Fibroblast of skin of right biceps (primary cell): ENCODE measurements at regions not wholly inside any gene's neighbourhood (a gene's known extent, or its start where the extent isn't known, plus 50 kb on each side); places are given as distances from the start of the nearest gene placed in this dataset.

Source experiments
- DNase-seq: peaks from one replicate; pipeline ENCODE4 v3.0.0-alpha.2; 2013

DNA sequence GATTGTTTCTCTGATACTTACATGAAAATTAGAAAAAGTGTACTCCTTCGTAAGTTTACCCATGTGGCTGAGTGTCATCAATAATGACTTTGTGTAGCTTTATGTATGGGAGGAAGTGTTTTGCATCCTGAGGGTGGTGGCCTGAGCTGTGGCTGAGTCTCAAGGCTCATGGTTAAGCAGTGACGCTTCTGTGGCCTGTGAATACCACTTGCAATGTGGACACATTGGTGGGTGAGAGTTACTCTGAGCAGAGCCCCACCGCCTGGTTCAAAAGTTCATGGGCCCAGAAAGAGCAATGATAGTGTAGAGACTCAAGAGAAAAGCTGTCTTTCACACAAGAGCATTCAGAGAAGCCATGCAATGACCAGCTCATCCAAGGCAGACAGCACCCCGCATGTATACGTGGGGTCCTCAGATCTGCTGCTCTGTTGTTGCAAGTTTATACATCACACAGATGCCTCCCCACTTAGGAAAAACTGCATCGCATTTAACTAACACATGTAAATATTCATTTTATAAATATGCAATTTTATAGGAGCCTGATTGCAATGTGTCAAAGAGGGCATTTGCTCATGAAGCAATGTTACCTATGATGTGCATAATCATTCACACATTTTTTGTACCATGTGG is 55.1 kb upstream of the FRMD6 start:
- DNase-seq = peak; percentile 70

DNA sequence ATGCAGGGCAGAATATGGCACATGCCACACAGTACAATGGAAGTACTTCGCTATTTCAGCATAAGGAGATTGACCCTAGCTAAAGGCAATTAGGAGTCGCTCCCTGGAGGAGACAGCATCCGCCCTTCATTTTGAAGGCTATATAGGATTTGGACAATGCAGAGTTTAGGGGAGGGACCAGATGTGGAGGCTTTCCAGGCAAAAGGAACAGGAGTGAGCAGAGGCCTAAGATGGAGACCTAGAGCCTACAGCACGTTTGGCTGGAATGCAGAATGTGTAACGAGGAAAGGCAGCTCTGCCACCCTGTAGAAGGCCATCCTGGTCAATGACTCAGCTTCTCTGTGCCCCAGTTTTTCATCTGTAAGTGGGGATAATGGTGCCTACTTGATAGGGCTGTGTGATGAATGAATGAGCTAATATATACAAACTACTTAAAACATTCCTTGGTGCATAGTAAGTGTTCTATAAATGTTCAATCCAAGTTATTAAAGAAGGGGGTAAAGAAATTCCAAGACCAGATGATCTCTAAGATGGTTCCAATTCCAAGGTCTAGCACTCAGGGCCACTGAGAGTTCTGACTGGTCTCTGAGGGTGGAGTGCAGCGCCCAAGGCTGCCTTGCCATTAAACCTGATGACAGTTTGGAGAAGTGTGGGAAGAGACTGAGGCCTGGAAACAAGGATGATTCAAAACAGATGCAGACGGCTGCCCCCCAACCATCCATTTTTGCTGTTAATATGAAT is 54.3 kb upstream of the FRMD6 start:
- peak; percentile 99 for DNase-seq

DNA sequence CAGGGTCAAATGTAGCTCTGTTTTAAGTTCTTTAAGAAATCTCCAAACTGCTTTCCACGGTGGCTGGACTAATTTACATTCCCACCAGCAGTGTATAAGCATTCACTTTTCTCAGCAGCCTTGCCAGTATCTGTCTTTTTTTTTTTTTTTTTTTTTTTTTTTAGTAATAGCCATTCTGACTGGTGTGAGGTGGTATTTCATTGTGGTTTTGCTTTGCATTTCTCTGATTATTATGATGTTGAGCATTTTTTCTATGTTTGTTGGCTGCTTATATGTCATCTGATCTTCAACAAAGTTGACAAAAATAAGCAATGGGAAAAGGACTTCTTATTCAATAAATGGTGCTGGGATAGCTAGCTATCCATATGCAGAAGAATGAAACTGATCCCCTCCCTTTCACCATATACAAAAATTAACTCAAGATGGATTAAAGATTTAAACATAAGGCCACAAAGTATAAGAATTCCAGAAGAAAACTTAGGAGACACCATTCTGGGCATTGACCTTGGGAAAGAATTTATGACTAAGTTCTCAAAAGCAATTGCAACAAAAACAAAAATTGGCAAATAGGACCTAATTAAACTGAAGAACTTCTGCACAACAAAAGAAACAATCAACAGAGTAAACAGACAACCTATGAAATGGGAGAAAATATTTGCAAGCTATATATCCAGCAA is 52.6 kb upstream of the FRMD6 start:
- peak; percentile 91 for DNase-seq

GRCh38 chr14:51600658-51601057 is 51.1 kb upstream of the FRMD6 start:
- DNase-seq = no peak
